Suprapubic skin (tissue), 4 donors: ENCODE measurements at regions not wholly inside any gene's neighbourhood (a gene's known extent, or its start where the extent isn't known, plus 50 kb on each side); places are given as distances from the start of the nearest gene placed in this dataset.

Experiments used
- DNase-seq, 2 donors: peaks; one replicate each; pipeline ENCODE4 v3.0.0-alpha.2; 2019; ENCODE audit warnings: low spot score in 2 of 2
- H3K27ac ChIP-seq: fragments of 200-600 bp; sonication (generic); one replicate; pipeline ENCODE4 v1.5.1; 2019
- H3K27me3 ChIP-seq: fragments of 200-600 bp; sonication (generic); one replicate; pipeline ENCODE4 v1.5.1; 2019
- H3K36me3 ChIP-seq: fragments of 200-600 bp; sonication (generic); one replicate; pipeline ENCODE4 v1.5.1; 2019
- H3K4me1 ChIP-seq: fragments of 200-600 bp; sonication (generic); one replicate; pipeline ENCODE4 v1.5.1; 2019
- H3K4me3 ChIP-seq: fragments of 200-600 bp; sonication (generic); one replicate; pipeline ENCODE4 v1.5.1; 2019; ENCODE audit warnings: mild to moderate bottlenecking
- H3K9me3 ChIP-seq: fragments of 200-600 bp; sonication (generic); one replicate; pipeline ENCODE4 v1.5.1; 2019
- EP300 ChIP-seq: sonication (generic); formaldehyde crosslinking; IDR thresholded peaks from one replicate; pipeline ENCODE4 v1.6.1; 2017; ENCODE audit warnings: antibody characterized with exemption
- POLR2A ChIP-seq, 2 donors: fragments of 450-650 bp; IDR thresholded peaks; one replicate each; pipeline ENCODE4 v1.6.1; 2017; ENCODE audit warnings: antibody characterized with exemption in 2 of 2, mild to moderate bottlenecking in 2 of 2, moderate library complexity in 2 of 2
- POLR2AphosphoS5 ChIP-seq, 3 donors: sonication (generic); formaldehyde crosslinking; IDR thresholded peaks; one replicate each; pipeline ENCODE4 v1.6.1; 2017; ENCODE audit warnings: antibody characterized with exemption in 3 of 3
- WGBS: methylation state at CpG from one replicate; pipeline ENCODE4 v1.1.5; 2018; 5-methylcytosine and 5-hydroxymethylcytosine counted together
- TF ChIP-seq, protein P1 (sequence below), 2 donors: fragments of 200-600 bp in 1 of 2; fragments of 450-650 bp in 1 of 2; sonication (generic) in 1 of 2; IDR thresholded peaks; one replicate each; pipeline ENCODE4 v1.5.1; 2016 to 2019; ENCODE audit warnings: antibody characterized with exemption in 2 of 2, mild to moderate bottlenecking in 1 of 2, moderate library complexity in 1 of 2

DNA sequence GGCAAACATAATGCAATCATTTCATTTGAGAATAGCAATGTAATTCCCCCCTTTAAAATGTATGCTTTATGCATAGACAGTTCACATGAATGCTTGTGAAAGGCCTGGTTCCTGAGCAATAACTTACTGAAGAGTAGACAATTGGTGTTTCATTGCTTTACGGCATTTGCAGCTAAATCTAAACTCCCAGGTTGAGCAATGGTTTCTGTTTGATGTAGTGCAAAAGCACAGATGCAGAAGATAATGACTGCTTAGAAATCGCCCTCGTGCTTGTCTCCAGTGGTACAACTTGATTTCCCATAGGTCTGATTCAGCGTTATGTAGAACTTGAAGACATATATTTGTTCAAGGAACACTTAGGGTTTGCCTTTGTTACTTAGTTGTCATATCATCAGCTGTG, 1018.3 kb downstream of the DIAPH3 start:
- no peak overlapping the region for H3K4me3 ChIP-seq
- 89% methylated on average over 4 of the region's 4 CpGs for WGBS
- no peaks in the 10 kb centered on the region for H3K27me3 ChIP-seq
- DNase-seq = no peak
- H3K36me3 ChIP-seq = no peaks in the 10 kb centered on the region
- H3K9me3 ChIP-seq = no peaks in the 10 kb centered on the region
- no peak overlapping the region for H3K27ac ChIP-seq
- no peaks in the 10 kb centered on the region for H3K4me1 ChIP-seq
- TF ChIP-seq, protein P1, sequence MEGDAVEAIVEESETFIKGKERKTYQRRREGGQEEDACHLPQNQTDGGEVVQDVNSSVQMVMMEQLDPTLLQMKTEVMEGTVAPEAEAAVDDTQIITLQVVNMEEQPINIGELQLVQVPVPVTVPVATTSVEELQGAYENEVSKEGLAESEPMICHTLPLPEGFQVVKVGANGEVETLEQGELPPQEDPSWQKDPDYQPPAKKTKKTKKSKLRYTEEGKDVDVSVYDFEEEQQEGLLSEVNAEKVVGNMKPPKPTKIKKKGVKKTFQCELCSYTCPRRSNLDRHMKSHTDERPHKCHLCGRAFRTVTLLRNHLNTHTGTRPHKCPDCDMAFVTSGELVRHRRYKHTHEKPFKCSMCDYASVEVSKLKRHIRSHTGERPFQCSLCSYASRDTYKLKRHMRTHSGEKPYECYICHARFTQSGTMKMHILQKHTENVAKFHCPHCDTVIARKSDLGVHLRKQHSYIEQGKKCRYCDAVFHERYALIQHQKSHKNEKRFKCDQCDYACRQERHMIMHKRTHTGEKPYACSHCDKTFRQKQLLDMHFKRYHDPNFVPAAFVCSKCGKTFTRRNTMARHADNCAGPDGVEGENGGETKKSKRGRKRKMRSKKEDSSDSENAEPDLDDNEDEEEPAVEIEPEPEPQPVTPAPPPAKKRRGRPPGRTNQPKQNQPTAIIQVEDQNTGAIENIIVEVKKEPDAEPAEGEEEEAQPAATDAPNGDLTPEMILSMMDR (IDR thresholded peaks at IDR 0.05) = no peak
- TF ChIP-seq POLR2AphosphoS5 (IDR thresholded peaks at IDR 0.05) = no peak
- no peak for TF ChIP-seq POLR2A (IDR thresholded peaks at IDR 0.05)

DNA sequence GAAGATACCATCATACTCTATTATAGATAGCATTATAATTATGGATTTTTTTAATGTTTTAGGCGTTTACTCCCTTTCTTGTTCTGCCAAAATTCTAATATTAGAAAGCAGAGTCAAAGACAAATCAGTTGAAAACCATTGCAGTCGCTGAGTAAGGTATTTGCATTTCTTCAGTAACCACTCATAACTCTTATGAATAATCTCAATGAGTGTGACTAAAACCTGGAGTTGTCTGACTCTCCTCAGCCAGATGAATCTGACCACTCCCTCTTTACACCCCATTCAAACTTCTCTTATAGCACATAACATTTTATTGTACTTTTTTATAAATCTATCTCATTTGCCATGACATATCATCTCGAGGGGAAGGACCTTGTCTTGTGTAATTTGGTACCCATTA, 1006.5 kb downstream of the DIAPH3 start:
- H3K9me3 ChIP-seq = peaks cover 4% of the 10 kb centered on the region
- no peak for DNase-seq
- H3K36me3 ChIP-seq = no peaks in the 10 kb centered on the region
- no peaks in the 10 kb centered on the region for H3K27me3 ChIP-seq
- no peaks in the 10 kb centered on the region for H3K4me1 ChIP-seq
- 50% methylated on average over 3 of the region's 3 CpGs for WGBS
- H3K27ac ChIP-seq = no peak overlapping the region
- TF ChIP-seq EP300 (no peak), POLR2AphosphoS5 (IDR thresholded peaks at IDR 0.05) (no peak), POLR2A (IDR thresholded peaks at IDR 0.05) (no peak)
- TF ChIP-seq, protein P1 (IDR thresholded peaks at IDR 0.05) = no peak
- no peak overlapping the region for H3K4me3 ChIP-seq

DNA sequence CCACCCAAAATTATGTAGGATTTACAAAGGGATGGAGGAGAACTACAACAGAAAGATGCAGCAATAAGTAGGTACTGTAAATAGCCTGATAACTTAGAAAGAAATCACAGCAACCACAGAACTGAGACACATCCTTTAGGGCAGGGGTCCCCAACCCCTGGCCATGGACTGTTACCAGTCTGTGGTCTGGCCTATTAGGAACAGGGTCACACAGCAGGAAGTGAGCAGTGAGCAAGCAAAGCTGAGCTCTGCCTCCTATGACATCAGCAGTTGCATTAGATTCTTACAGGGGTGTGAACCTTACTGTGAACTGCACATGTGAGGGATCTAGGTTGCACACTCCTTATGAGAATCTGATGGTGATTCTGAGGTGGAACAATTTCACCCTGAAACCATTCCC, 997.6 kb downstream of the DIAPH3 start:
- H3K27ac ChIP-seq = no peak overlapping the region
- H3K4me3 ChIP-seq = no peak overlapping the region
- TF ChIP-seq, protein P1 (IDR thresholded peaks at IDR 0.05) = no peak
- no peak for TF ChIP-seq EP300
- no peaks in the 10 kb centered on the region for H3K9me3 ChIP-seq
- H3K4me1 ChIP-seq = no peaks in the 10 kb centered on the region
- H3K27me3 ChIP-seq = no peaks in the 10 kb centered on the region
- DNase-seq = no peak
- no peaks in the 10 kb centered on the region for H3K36me3 ChIP-seq

DNA sequence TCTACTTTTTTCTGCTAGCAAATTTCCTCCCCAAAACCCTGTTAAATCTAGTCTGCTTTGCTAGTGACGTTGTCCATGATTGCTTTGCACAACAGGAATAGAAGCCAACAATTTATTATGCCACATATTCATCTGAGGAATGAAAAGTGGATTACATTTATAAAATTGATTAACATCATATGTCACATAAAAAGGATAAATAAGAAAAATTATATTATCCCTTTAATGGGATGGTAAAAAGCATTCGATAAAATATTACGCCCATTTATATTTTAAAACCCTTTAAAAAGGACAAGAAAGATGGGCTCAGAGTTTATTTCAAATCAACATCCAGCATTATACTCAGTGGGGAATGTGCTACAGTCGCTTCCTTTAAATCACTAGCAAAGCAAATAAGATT, 991.7 kb downstream of the DIAPH3 start:
- no peaks in the 10 kb centered on the region for H3K27me3 ChIP-seq
- H3K36me3 ChIP-seq = no peaks in the 10 kb centered on the region
- TF ChIP-seq, protein P1 (IDR thresholded peaks at IDR 0.05) = no peak
- TF ChIP-seq POLR2A (IDR thresholded peaks at IDR 0.05) (no peak), EP300 (no peak), POLR2AphosphoS5 (IDR thresholded peaks at IDR 0.05) (no peak)
- no peak overlapping the region for H3K27ac ChIP-seq
- 54% methylated on average over 4 of the region's 4 CpGs for WGBS
- H3K4me1 ChIP-seq = no peaks in the 10 kb centered on the region
- DNase-seq = no peak
- H3K9me3 ChIP-seq = no peaks in the 10 kb centered on the region
- no peak overlapping the region for H3K4me3 ChIP-seq

DNA sequence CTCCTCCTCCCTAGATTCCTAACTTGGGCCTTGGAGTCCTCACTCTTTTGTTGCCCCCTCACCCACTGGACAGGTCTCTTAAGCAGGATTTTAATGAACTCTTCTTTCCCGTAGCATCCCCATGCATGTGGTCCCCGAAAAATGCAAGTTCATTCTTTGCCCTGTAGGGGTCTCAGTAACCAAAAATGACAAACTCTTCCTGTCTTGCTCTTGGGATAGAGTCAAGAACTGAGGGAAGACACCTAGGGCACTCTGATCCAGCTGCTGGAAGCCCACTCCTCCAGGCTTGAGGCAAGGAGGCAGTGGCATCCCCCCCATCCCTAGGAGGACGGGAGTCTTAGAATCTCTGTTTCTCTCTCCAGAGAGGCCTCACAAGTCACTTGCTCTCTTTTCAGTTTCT, 987.0 kb downstream of the DIAPH3 start:
- no peaks in the 10 kb centered on the region for H3K9me3 ChIP-seq
- no peaks in the 10 kb centered on the region for H3K36me3 ChIP-seq
- DNase-seq = no peak
- 91% methylated on average over 3 of the region's 3 CpGs for WGBS
- no peak overlapping the region for H3K4me3 ChIP-seq
- no peaks in the 10 kb centered on the region for H3K4me1 ChIP-seq
- no peak overlapping the region for H3K27ac ChIP-seq
- TF ChIP-seq EP300 (no peak), POLR2A (IDR thresholded peaks at IDR 0.05) (no peak), POLR2AphosphoS5 (IDR thresholded peaks at IDR 0.05) (no peak)
- TF ChIP-seq, protein P1 (IDR thresholded peaks at IDR 0.05) = no peak
- no peaks in the 10 kb centered on the region for H3K27me3 ChIP-seq
